ENCODE measurements at regions not wholly inside any gene's neighbourhood (a gene's known extent, or its start where the extent isn't known, plus 50 kb on each side); places are given as distances from the start of the nearest gene placed in this dataset.

GRCh38 chr6:144335311-144335861 lies 50.3 kb downstream of the UTRN start:
- no peak for DNase-seq

GRCh38 chr6:144335914-144336313 lies 50.8 kb downstream of the UTRN start:
- DNase-seq, result no peak

GRCh38 chr6:144336900-144337299 lies 51.8 kb downstream of the UTRN start:
- DNase-seq, result no peak

GRCh38 chr6:144338474-144338873 lies 53.3 kb downstream of the UTRN start:
- DNase-seq, result no peak

- DNase-seq, result no peak
Measured at GRCh38 chr6:144338951-144339700, 54.0 kb downstream of the UTRN start.

- DNase-seq, result no peak
Measured at GRCh38 chr6:144339859-144340452, 54.8 kb downstream of the UTRN start.

- DNase-seq, result no peak
Measured at GRCh38 chr6:144340541-144341371, 55.6 kb downstream of the UTRN start.

GRCh38 chr6:144341831-144342527 lies 56.8 kb downstream of the UTRN start:
- DNase-seq, result no peak

- no peak for DNase-seq
Measured at GRCh38 chr6:144343701-144344428, 58.7 kb downstream of the UTRN start.

- DNase-seq, result no peak
Measured at GRCh38 chr6:144344646-144345045, 59.5 kb downstream of the UTRN start.

GRCh38 chr6:144345451-144345850 lies 60.3 kb downstream of the UTRN start:
- DNase-seq, result no peak

- DNase-seq, result no peak
Measured at GRCh38 chr6:144346719-144347447, 61.7 kb downstream of the UTRN start.

- no peak for DNase-seq
Measured at GRCh38 chr6:144347448-144347759, 62.3 kb downstream of the UTRN start.

GRCh38 chr6:144347933-144348332 lies 62.8 kb downstream of the UTRN start:
- DNase-seq, result no peak

- DNase-seq, result no peak
Measured at GRCh38 chr6:144349690-144350527, 64.8 kb downstream of the UTRN start.

GRCh38 chr6:144350528-144350880 lies 65.4 kb downstream of the UTRN start:
- no peak for DNase-seq

GRCh38 chr6:144351379-144352127 lies 66.4 kb downstream of the UTRN start:
- DNase-seq, result no peak

GRCh38 chr6:144352331-144352730 lies 67.2 kb downstream of the UTRN start:
- DNase-seq, result no peak

- no peak for DNase-seq
Measured at GRCh38 chr6:144353871-144354314, 68.8 kb downstream of the UTRN start.

GRCh38 chr6:144359783-144360182 lies 74.6 kb downstream of the UTRN start:
- DNase-seq, result no peak

All from NCI-H1930 (cell line).